CD4-positive, alpha-beta T cell treated with Interleukin-6 at 100 ng/mL for 8 hours (primary cell): ENCODE measurements at regions not wholly inside any gene's neighbourhood (a gene's known extent, or its start where the extent isn't known, plus 50 kb on each side); places are given as distances from the start of the nearest gene placed in this dataset.

ENCODE experiments used
- DNase-seq: peaks from one replicate; pipeline ENCODE4 v3.0.0-alpha.2; 2020; ENCODE audit warnings: mixed read lengths, low spot score

- no peak for DNase-seq
Observed at GRCh38 chr4:14835708-14836425, 166.4 kb upstream of the CPEB2 start.

GRCh38 chr4:14837860-14838259 lies 164.4 kb upstream of the CPEB2 start:
- DNase-seq, result no peak

DNA sequence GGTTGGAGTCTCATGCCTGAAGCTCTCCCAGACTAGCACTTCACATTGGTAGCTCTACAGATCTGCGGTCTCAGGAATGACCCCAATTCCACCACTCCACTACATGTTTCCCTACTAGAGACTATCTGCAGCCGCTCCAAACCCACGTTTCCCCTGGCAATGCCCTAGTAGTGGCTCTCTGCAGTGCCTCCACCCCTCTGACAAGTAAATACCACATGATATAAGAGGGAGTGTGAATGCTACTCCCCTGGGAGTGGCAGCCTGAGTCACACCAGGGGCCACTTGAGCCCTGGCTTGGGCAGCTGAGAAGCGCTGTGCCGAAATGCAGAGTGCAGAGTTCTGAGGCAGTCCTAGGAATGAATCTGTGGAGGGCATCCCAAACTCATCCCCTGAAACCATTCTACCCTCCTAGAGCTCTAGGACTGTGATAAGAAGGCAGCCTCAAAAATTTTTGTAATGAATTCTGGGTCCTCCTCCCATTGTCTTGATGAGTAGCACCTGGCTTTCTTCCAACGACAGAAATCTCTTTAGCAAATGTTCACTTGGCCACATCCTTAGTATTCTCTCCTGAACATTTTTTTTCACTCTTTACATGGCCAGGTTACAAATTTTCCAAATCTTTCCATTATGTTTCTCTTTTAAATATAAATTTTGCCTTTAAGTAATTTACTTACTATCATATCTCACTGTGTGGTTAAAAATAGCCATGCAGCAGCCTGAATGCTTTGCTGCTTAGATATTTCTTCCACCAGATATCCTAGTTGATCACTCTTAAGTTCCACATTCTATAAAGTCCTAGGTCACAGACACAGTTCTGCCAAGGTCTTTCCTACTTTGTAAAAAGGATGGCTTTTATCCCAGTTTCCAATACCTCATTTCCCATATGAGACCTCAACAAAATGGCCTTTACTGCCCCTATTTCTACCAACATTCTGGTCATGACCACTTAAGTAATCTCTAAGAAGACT lies 160.2 kb upstream of the CPEB2 start:
- no peak for DNase-seq

DNA sequence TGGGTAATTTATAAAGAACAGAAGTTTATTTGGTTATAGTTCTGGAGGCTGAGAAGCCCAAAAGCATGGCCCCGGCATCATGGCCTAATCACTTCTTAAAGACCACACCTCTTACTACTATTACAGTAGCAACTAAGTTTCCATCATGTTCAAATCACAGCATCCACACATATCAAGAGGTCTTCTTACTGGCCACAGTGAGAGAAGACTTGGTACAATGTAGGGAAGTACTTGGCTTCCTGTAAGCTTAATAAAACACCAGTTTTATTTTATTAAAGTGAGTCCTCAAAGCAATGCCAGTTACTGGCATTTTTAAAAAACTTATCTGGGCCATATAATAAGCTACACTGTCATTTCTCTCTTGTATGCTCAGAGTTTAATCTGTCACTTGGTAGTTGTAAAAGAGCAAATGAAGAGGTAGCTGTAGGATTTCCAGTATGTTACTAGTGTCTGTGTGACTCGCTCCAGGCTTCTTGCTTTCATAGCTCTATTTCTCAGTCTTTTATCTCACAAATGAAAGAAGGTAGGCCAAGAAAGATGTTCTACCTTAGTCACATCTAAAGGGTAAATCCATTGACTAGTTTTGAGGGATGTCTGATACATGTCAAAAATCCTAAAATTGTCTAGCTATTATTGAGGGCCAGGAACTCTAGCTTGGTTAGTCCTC lies 159.2 kb upstream of the CPEB2 start:
- no peak for DNase-seq

DNA sequence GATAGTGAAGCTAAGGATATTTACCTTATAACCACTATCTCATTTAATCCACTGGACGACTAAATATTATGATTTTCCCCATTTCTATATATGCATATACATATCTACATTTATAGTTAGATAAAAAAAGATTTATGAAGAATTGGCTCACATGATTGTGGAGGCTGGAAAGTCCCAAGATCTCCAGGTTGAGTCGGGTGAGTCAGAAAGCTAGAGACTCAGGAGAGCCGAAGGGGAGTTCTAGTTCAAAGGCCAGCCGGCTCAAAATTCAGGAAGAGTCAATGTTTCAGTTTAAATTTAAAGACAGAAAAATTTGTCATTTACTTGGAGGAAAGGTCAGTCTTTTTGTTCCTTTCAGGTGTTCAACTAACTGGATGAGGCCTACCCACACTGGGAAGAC lies 158.2 kb upstream of the CPEB2 start:
- DNase-seq, result no peak

- DNase-seq, result no peak
Observed at GRCh38 chr4:14848229-14848628, 154.1 kb upstream of the CPEB2 start.

- DNase-seq, result no peak
Observed at GRCh38 chr4:14850455-14851097, 151.7 kb upstream of the CPEB2 start.

DNA sequence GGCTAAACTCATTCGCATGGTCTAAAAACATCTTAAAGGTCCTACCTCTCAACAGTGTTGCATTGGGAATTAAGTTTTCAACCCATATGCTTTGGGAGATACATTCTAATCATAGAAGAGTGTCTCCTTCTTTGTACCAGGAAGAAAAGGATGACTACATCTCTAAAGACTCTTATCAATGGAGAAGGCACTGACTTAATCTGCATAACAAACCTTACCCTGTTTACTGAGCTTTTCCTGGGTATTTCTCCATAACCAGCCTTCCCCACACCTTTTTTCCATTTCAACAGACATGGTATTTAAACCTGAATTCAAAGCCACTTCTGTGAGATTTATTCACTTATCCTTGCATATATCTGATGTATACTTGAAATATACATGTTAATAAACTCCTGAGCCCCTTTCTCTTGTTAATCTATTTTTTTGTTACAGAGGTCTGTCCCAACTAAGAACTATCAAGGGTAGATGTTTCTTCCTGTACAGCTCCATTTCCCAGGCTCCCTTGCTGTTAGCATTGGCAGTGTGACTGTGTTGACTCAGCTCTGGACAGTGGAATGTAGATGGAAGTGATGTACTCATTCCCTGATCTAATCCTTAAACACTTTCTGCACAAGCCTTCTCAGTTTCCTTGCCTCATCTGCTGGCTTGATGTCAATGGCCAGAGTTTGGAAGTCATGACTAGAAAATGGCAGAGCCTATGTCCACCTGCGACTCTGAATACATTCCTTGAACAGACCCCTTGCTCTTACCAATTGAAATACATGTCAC lies 148.9 kb upstream of the CPEB2 start:
- DNase-seq, result no peak

GRCh38 chr4:14855719-14856061 lies 146.6 kb upstream of the CPEB2 start:
- no peak for DNase-seq

GRCh38 chr4:14856062-14856933 lies 146.0 kb upstream of the CPEB2 start:
- peak; percentile 5 for DNase-seq

DNA sequence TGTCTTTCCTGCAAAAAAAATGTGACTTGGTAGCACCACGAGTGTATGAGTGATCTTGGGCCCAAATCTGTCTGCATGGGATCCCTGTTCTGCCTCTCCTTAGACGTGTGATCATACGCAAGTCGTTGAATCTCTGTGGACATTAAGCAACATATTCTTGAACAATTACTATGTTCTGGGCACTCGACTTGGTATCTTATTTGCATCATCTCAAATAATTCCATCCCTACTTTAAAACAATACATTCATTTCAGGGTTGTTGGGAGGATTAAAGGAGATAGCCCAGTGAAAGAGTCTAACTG lies 145.4 kb upstream of the CPEB2 start:
- no peak for DNase-seq

DNA sequence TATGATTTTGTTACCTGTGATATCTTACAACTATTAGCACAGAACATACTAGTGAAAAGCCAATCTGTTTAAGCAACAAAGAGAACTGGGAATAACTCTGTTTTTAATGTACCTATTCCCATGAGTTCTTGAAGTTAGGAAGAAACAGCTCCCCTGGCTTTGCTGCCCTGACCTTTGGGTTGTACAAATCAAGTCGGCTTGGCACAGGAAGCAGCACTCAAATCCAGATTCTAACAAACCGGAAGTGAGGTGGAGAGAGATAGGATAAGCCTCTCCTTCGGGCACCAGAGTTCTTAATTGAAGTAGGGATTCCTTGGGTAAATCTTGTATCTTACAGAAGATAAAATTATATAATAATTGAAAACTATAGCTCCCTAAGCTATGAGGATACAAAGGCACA lies 144.8 kb upstream of the CPEB2 start:
- DNase-seq, result no peak

- no peak for DNase-seq
Observed at GRCh38 chr4:14857981-14858380, 144.3 kb upstream of the CPEB2 start.

GRCh38 chr4:14862891-14863290 lies 139.4 kb upstream of the CPEB2 start:
- DNase-seq, result no peak

- no peak for DNase-seq
Observed at GRCh38 chr4:14863418-14864364, 138.6 kb upstream of the CPEB2 start.

- DNase-seq, result no peak
Observed at GRCh38 chr4:14864365-14865030, 137.8 kb upstream of the CPEB2 start.

DNA sequence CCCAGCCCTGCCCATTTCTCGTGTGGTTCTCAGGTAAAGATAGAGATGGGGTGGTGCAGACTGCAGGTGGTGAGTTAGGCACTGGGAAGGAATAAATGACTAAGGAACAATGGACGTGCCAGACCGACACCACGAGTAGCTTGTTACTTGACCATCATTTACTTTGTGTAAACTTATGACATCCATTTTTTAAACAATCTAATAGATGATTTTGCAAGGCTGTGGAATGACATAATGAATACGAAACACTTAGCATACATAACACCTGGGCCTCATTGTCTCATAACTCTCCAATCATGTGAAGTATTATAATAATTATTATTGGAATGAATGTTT lies 137.3 kb upstream of the CPEB2 start:
- DNase-seq, result no peak

GRCh38 chr4:14865804-14866203 lies 136.5 kb upstream of the CPEB2 start:
- no peak for DNase-seq

- DNase-seq, result no peak
Observed at GRCh38 chr4:14867847-14868246, 134.4 kb upstream of the CPEB2 start.
